SK-N-SH (cell line): ENCODE measurements at regions not wholly inside any gene's neighbourhood (a gene's known extent, or its start where the extent isn't known, plus 50 kb on each side); places are given as distances from the start of the nearest gene placed in this dataset.

Experiments
- CTCF ChIA-PET: fragments of 300-600, 350-600 bp; formaldehyde crosslinking; extraction: SDS; loops from one replicate; lab custom pipeline; 2021; lab: Yijun Ruan, JAX
- POLR2A ChIA-PET: fragments of 350-600 bp; sonication (Branson Sonifier 250); formaldehyde crosslinking; extraction: SDS; loops from one replicate; lab custom pipeline; 2020; ENCODE audit warnings: antibody characterized with exemption, inconsistent platforms; lab: Yijun Ruan, JAX
- DNase-seq: peaks from one replicate; pipeline ENCODE4 v3.0.0; 2012
- H2AFZ ChIP-seq: fragments of 200-600 bp; sonication (generic); 2 replicates; pipeline ENCODE4 v1.8.1; 2016; ENCODE audit warnings: antibody characterized with exemption, mild to moderate bottlenecking, low read depth
- H3F3A ChIP-seq: fragments of 200-600 bp; sonication (generic); replicated peaks from 2 replicates; pipeline ENCODE3; 2016; ENCODE audit warnings: antibody characterized with exemption, mild to moderate bottlenecking; ENCODE audit not compliant: insufficient read depth
- H3K27ac ChIP-seq, 2 experiments: fragments of 200-500 bp in 1 of 2; fragments of 200-600 bp in 1 of 2; sonication (Bioruptor generic) in 1 of 2; sonication (generic), shearing (Covaris generic) in 1 of 2; 2 replicates each; pipeline versions ENCODE4 v1.5.1 to v1.6.1; 2014 to 2016; ENCODE audit warnings: low read depth in 2 of 2, inconsistent platforms in 1 of 2, low read length in 1 of 2, mild to moderate bottlenecking in 1 of 2, mixed read lengths in 1 of 2
- H3K27me3 ChIP-seq: fragments of 200-600 bp; sonication (generic), shearing (Covaris generic); 2 replicates; pipeline ENCODE4 v1.6.1; 2016; ENCODE audit warnings: mixed run types; ENCODE audit not compliant: insufficient read depth
- H3K36me3 ChIP-seq, 2 experiments: fragments of 200-500 bp in 1 of 2; fragments of 200-600 bp in 1 of 2; sonication (Bioruptor generic) in 1 of 2; sonication (generic) in 1 of 2; replicated peaks in 1 of 2; 2 replicates each; pipeline versions ENCODE3 to v1.5.1; 2014 to 2016; ENCODE audit warnings: low read length in 1 of 2, mild to moderate bottlenecking in 1 of 2; ENCODE audit not compliant: insufficient read depth in 2 of 2, control insufficient read depth in 1 of 2
- H3K4me1 ChIP-seq, 2 experiments: fragments of 200-500 bp in 1 of 2; fragments of 200-600 bp in 1 of 2; sonication (Bioruptor generic) in 1 of 2; sonication (generic), shearing (Covaris generic) in 1 of 2; 2 replicates each; pipeline versions ENCODE4 v1.5.1 to v1.6.1; 2014 to 2016; ENCODE audit warnings: low read depth in 1 of 2, low read length in 1 of 2, mixed run types in 1 of 2; ENCODE audit not compliant: insufficient read depth in 2 of 2, control insufficient read depth in 1 of 2
- H3K4me2 ChIP-seq: fragments of 200-600 bp; sonication (generic), shearing (Covaris generic); 2 replicates; pipeline ENCODE4 v1.6.1; 2017; ENCODE audit warnings: mixed run types
- H3K4me3 ChIP-seq, 2 experiments: fragments of 200-500 bp in 1 of 2; fragments of 200-600 bp in 1 of 2; sonication (Bioruptor generic) in 1 of 2; sonication (generic), shearing (Covaris generic) in 1 of 2; 2 replicates each; pipeline versions ENCODE4 v1.5.1 to v1.8.1; 2014 to 2016; ENCODE audit warnings: low read depth in 2 of 2, inconsistent platforms in 1 of 2, low read length in 1 of 2, mild to moderate bottlenecking in 1 of 2, mixed read lengths in 1 of 2, moderate library complexity in 1 of 2
- H3K79me2 ChIP-seq: fragments of 200-600 bp; sonication (generic); 2 replicates; pipeline ENCODE4 v1.8.1; 2017; ENCODE audit warnings: mild to moderate bottlenecking; ENCODE audit not compliant: insufficient read depth
- H3K9ac ChIP-seq: fragments of 200-600 bp; sonication (generic); 2 replicates; pipeline ENCODE4 v1.6.1; 2017; ENCODE audit warnings: mixed run types
- H3K9me2 ChIP-seq: fragments of 200-600 bp; sonication (generic); 2 replicates; pipeline ENCODE4 v1.6.1; 2017; ENCODE audit warnings: mixed run types
- H3K9me3 ChIP-seq: fragments of 200-600 bp; sonication (generic); 2 replicates; pipeline ENCODE4 v1.6.1; 2017; ENCODE audit warnings: mixed run types, mild to moderate bottlenecking, moderate library complexity
- H4K20me1 ChIP-seq: fragments of 200-600 bp; sonication (generic); 2 replicates; pipeline ENCODE4 v1.6.1; 2017; ENCODE audit warnings: mild to moderate bottlenecking, mixed run types; ENCODE audit not compliant: insufficient read depth
- CHD2 ChIP-seq: fragments of 150-350 bp; IDR thresholded peaks from 2 replicates; pipeline ENCODE4 v1.6.1; 2018; ENCODE audit warnings: low read length; ENCODE audit not compliant: partially characterized antibody
- ELF1 ChIP-seq: IDR thresholded peaks from 2 replicates; pipeline ENCODE4 v1.4.0; 2012
- EP300 ChIP-seq, 2 experiments: IDR thresholded peaks; 2 replicates each; pipeline versions ENCODE4 v1.4.0 to v1.6.1; 2012; ENCODE audit warnings: borderline replicate concordance in 1 of 2, low read depth in 1 of 2, low read length in 1 of 2
- FOSL2 ChIP-seq: IDR thresholded peaks from 2 replicates; pipeline ENCODE4 v1.4.0; 2012; ENCODE audit warnings: low read depth, mild to moderate bottlenecking, moderate library complexity, borderline replicate concordance
- FOXJ3 ChIP-seq: sonication (generic); formaldehyde crosslinking; IDR thresholded peaks from 2 replicates; pipeline ENCODE4 v1.5.1; 2020; ENCODE audit warnings: mild to moderate bottlenecking, missing genetic modification reagents
- FOXM1 ChIP-seq: IDR thresholded peaks from 2 replicates; pipeline ENCODE4 v1.4.0; 2012; ENCODE audit warnings: low read depth, mild to moderate bottlenecking
- GABPA ChIP-seq: IDR thresholded peaks from 2 replicates; pipeline ENCODE4 v1.4.0; 2012; ENCODE audit warnings: low read depth, mild to moderate bottlenecking
- GATA2 ChIP-seq: sonication (generic); formaldehyde crosslinking; IDR thresholded peaks from 2 replicates; pipeline ENCODE4 v1.5.0; 2020; ENCODE audit warnings: mild to moderate bottlenecking, missing genetic modification reagents
- IRF3 ChIP-seq: fragments of 150-350 bp; IDR thresholded peaks from 2 replicates; pipeline ENCODE4 v1.6.1; 2016; ENCODE audit warnings: mild to moderate bottlenecking, low read depth, low read length
- JUND ChIP-seq: IDR thresholded peaks from 2 replicates; pipeline ENCODE4 v1.4.0; 2012
- MAX ChIP-seq: IDR thresholded peaks from 2 replicates; pipeline ENCODE4 v1.4.0; 2012; ENCODE audit warnings: low read depth
- MEF2A ChIP-seq: IDR thresholded peaks from 2 replicates; pipeline ENCODE4 v1.4.0; 2012; ENCODE audit warnings: low read depth, borderline replicate concordance
- NFIC ChIP-seq: IDR thresholded peaks from 2 replicates; pipeline ENCODE4 v1.4.0; 2012; ENCODE audit warnings: borderline replicate concordance
- NRF1 ChIP-seq: IDR thresholded peaks from 2 replicates; pipeline ENCODE4 v1.6.1; 2012; ENCODE audit warnings: low read depth, mild to moderate bottlenecking, low read length
- PBX3 ChIP-seq: IDR thresholded peaks from 2 replicates; pipeline ENCODE4; 2012
- POLR2AphosphoS5 ChIP-seq: IDR thresholded peaks from 2 replicates; pipeline ENCODE4 v1.6.1; 2012; ENCODE audit warnings: low read depth, low read length
- RAD21 ChIP-seq: IDR thresholded peaks from 2 replicates; pipeline ENCODE4 v1.6.1; 2012; ENCODE audit warnings: mild to moderate bottlenecking, low read length
- RCOR1 ChIP-seq: fragments of 150-350 bp; IDR thresholded peaks from 2 replicates; pipeline ENCODE4 v1.6.1; 2017; ENCODE audit warnings: antibody characterized with exemption, low read length
- REST ChIP-seq: IDR thresholded peaks from 2 replicates; pipeline ENCODE4 v1.6.1; 2012; ENCODE audit warnings: mild to moderate bottlenecking, low read depth, low read length, moderate library complexity
- RFX5 ChIP-seq: IDR thresholded peaks from 2 replicates; pipeline ENCODE4 v1.6.1; 2012; ENCODE audit warnings: mild to moderate bottlenecking, improper control_type of control experiment, low read length
- RXRA ChIP-seq: IDR thresholded peaks from 2 replicates; pipeline ENCODE4 v1.4.0; 2012; ENCODE audit warnings: low read depth, mild to moderate bottlenecking, borderline replicate concordance
- SIN3A ChIP-seq: IDR thresholded peaks from 2 replicates; pipeline ENCODE4 v1.6.1; 2012; ENCODE audit warnings: low read depth, mild to moderate bottlenecking, low read length, moderate library complexity, borderline replicate concordance
- TAF1 ChIP-seq: IDR thresholded peaks from 2 replicates; pipeline ENCODE4 v1.6.1; 2012; ENCODE audit warnings: low read depth, mild to moderate bottlenecking, low read length, moderate library complexity, borderline replicate concordance
- TCF12 ChIP-seq: IDR thresholded peaks from 2 replicates; pipeline ENCODE4 v1.4.0; 2012
- TEAD4 ChIP-seq: IDR thresholded peaks from 2 replicates; pipeline ENCODE4 v1.4.0; 2012; ENCODE audit warnings: mild to moderate bottlenecking, borderline replicate concordance; ENCODE audit not compliant: insufficient read depth
- USF1 ChIP-seq: IDR thresholded peaks from 2 replicates; pipeline ENCODE4 v1.4.0; 2012; ENCODE audit warnings: low read depth, borderline replicate concordance
- USF2 ChIP-seq: fragments of 150-350 bp; IDR thresholded peaks from 2 replicates; pipeline ENCODE4 v1.6.1; 2017; ENCODE audit warnings: antibody characterized with exemption, low read length, low read depth, borderline replicate concordance
- YY1 ChIP-seq: IDR thresholded peaks from 2 replicates; pipeline ENCODE4 v1.4.0; 2012; ENCODE audit warnings: low read depth, mild to moderate bottlenecking
- WGBS: methylation state at CpG from one replicate; pipeline ENCODE4 v1.1.6; 2017; ENCODE audit warnings: low lambda C conversion rate; 5-methylcytosine and 5-hydroxymethylcytosine counted together

GRCh38 chr3:115436767-115437301 lies 186.5 kb upstream of the GAP43 start:
- peaks cover 4% of the 10 kb centered on the region for H3F3A ChIP-seq
- no peaks in the 10 kb centered on the region for H3K36me3 ChIP-seq
- peaks cover 0 to 8% of the 10 kb centered on the region in 2 experiments; a peak in 2 of 4 replicates for H3K4me1 ChIP-seq
- no peaks in the 10 kb centered on the region for H3K9me2 ChIP-seq
- H2AFZ ChIP-seq: peak overlapping the region; percentile 81
- POLR2A ChIA-PET: no interaction called here
- peak overlapping the region in 1 of 2 experiments; percentile 95; a peak in 2 of 4 replicates for H3K27ac ChIP-seq
- H3K9ac ChIP-seq: no peak overlapping the region
- no peaks in the 10 kb centered on the region for H4K20me1 ChIP-seq
- no peak overlapping the region for H3K4me3 ChIP-seq
- no peak for DNase-seq
- CTCF ChIA-PET: no interaction called here
- H3K9me3 ChIP-seq: no peaks in the 10 kb centered on the region
- H3K27me3 ChIP-seq: no peaks in the 10 kb centered on the region
- 24% methylated on average over 5 of the region's 5 CpGs for WGBS
- H3K79me2 ChIP-seq: no peaks in the 10 kb centered on the region
- 0 out of 2 replicates have a peak overlapping the region, but pooled peaks have one; percentile 34 for H3K4me2 ChIP-seq
- TF ChIP-seq FOSL2 (peak; percentile 97), SIN3A (no peak), PBX3 (peak; percentile 95), MAX (peak; percentile 88), POLR2AphosphoS5 (peak; percentile 58; the same call in 1 of the 2 replicates), RCOR1 (no peak), GATA2 (no peak), RFX5 (no peak), FOXJ3 (CRISPR knock-in tag) (no peak), TAF1 (no peak), NFIC (peak; percentile 61), MEF2A (no peak), FOXM1 (peak; percentile 68; the same call in 1 of the 2 replicates), USF2 (no peak), TEAD4 (peak; percentile 71), ELF1 (no peak; the same call in 1 of the 2 replicates), USF1 (no peak), EP300 (IDR thresholded peaks at IDR 0.05; ENCODE audit: borderline replicate concordance in 1 of 2, low read depth in 1 of 2, low read length in 1 of 2) (peak in 1 of 2 experiments; percentile 89; a peak in 2 of 4 replicates), REST (no peak), RAD21 (peak; percentile 35), GABPA (no peak), IRF3 (no peak), CHD2 (no peak), RXRA (peak; percentile 62; the same call in 1 of the 2 replicates), TCF12 (peak; percentile 90), JUND (peak; percentile 95), YY1 (no peak), NRF1 (no peak)
